SK-N-SH (cell line): ENCODE measurements at regions not wholly inside any gene's neighbourhood (a gene's known extent, or its start where the extent isn't known, plus 50 kb on each side); places are given as distances from the start of the nearest gene placed in this dataset.

ENCODE experiments used
- CTCF ChIP-seq: fragments of 200-600 bp; sonication (generic); IDR thresholded peaks from 2 replicates; pipeline ENCODE4 v1.6.1; 2017; ENCODE audit warnings: antibody characterized with exemption, mild to moderate bottlenecking, moderate library complexity
- EP300 ChIP-seq, 2 experiments: IDR thresholded peaks; 2 replicates each; pipeline versions ENCODE4 v1.4.0 to v1.6.1; 2012; ENCODE audit warnings: borderline replicate concordance in 1 of 2, low read depth in 1 of 2, low read length in 1 of 2
- POLR2AphosphoS5 ChIP-seq: IDR thresholded peaks from 2 replicates; pipeline ENCODE4 v1.6.1; 2012; ENCODE audit warnings: low read depth, low read length
- RAD21 ChIP-seq: IDR thresholded peaks from 2 replicates; pipeline ENCODE4 v1.6.1; 2012; ENCODE audit warnings: mild to moderate bottlenecking, low read length
- RCOR1 ChIP-seq: fragments of 150-350 bp; IDR thresholded peaks from 2 replicates; pipeline ENCODE4 v1.6.1; 2017; ENCODE audit warnings: antibody characterized with exemption, low read length
- SMC3 ChIP-seq: IDR thresholded peaks from 2 replicates; pipeline ENCODE4 v1.6.1; 2012; ENCODE audit warnings: low read depth, low read length, improper control_type of control experiment
- TCF12 ChIP-seq: IDR thresholded peaks from 2 replicates; pipeline ENCODE4 v1.4.0; 2012
- TEAD4 ChIP-seq: IDR thresholded peaks from 2 replicates; pipeline ENCODE4 v1.4.0; 2012; ENCODE audit warnings: mild to moderate bottlenecking, borderline replicate concordance; ENCODE audit not compliant: insufficient read depth
- TF ChIP-seq, protein P1 (sequence below): IDR thresholded peaks from 2 replicates; pipeline ENCODE4 v1.4.0; 2012; ENCODE audit warnings: low read depth

DNA sequence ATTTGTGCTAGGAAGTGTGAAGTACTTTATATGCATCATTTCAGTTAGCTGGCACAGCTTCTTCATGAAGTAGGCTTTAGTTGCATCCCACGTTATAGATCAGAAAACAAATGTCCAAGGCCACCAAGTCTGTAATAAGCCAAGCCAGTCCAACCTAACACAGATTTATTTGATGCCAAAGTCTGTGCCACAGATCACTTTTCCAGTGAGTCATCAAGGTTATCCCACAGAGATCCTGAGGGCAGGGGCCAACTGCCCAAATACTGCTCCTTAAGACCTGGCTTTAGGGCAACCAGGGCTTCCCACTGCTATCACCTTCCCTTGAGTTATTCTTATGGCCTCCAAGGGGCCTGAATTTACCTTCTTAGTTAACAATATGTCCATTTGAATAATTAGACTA is 1340.4 kb downstream of the XPNPEP1 start:
- no peak for TF ChIP-seq POLR2AphosphoS5
- no peak for TF ChIP-seq RAD21
- TF ChIP-seq TEAD4: no peak
- TF ChIP-seq SMC3: no peak
- TF ChIP-seq, protein P1, sequence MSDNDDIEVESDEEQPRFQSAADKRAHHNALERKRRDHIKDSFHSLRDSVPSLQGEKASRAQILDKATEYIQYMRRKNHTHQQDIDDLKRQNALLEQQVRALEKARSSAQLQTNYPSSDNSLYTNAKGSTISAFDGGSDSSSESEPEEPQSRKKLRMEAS: no peak
- TF ChIP-seq EP300 (IDR thresholded peaks at IDR 0.05; ENCODE audit: borderline replicate concordance in 1 of 2, low read depth in 1 of 2, low read length in 1 of 2): no peak
- no peak for TF ChIP-seq RCOR1
- no peak for TF ChIP-seq CTCF
- no peak for TF ChIP-seq TCF12
